Keratinocyte (primary cell): ENCODE measurements at regions not wholly inside any gene's neighbourhood (a gene's known extent, or its start where the extent isn't known, plus 50 kb on each side); places are given as distances from the start of the nearest gene placed in this dataset.

Experiments
- DNase-seq: peaks from one replicate; pipeline ENCODE4 v3.0.0-alpha.2; 2011; ENCODE audit warnings: low read depth, missing footprints, low spot score
- FAIRE-seq: peaks from 2 replicates; lab custom pipeline; 2011; peaks lifted over from hg19 to GRCh38; lab: Jason Lieb, UNC
- H2AFZ ChIP-seq: 2 replicates; pipeline ENCODE4 v1.6.0; 2012; ENCODE audit warnings: low read length, control low read depth, inconsistent platforms; ENCODE audit not compliant: control insufficient read depth
- H3K27ac ChIP-seq: 2 replicates; pipeline ENCODE4 v1.5.1; 2011; ENCODE audit warnings: low read length; ENCODE audit not compliant: control insufficient read depth, insufficient read depth
- H3K27me3 ChIP-seq: 3 replicates; pipeline ENCODE4 v1.6.0; 2011; ENCODE audit warnings: low read length; ENCODE audit not compliant: control insufficient read depth, insufficient read depth; ENCODE audit errors: extremely low read depth
- H3K36me3 ChIP-seq, 2 experiments: 2 replicates in 1 of 2; 3 replicates in 1 of 2; pipeline ENCODE4 v1.5.1; 2011; ENCODE audit warnings: low read length in 2 of 2, mild to moderate bottlenecking in 1 of 2; ENCODE audit not compliant: control insufficient read depth in 2 of 2, insufficient read depth in 2 of 2; ENCODE audit errors: extremely low read depth in 1 of 2
- H3K4me1 ChIP-seq: 3 replicates; pipeline ENCODE4 v1.5.1; 2011; ENCODE audit warnings: low read length; ENCODE audit not compliant: control insufficient read depth, insufficient read depth; ENCODE audit errors: extremely low read depth
- H3K4me2 ChIP-seq: 3 replicates; pipeline ENCODE4 v1.6.0; 2011; ENCODE audit warnings: low read depth, low read length; ENCODE audit not compliant: control insufficient read depth, insufficient read depth; ENCODE audit errors: extremely low read depth
- H3K4me3 ChIP-seq, 3 experiments: fragments of 200-600 bp in 1 of 3; sonication (generic) in 1 of 3; 2 replicates in 2 of 3; 3 replicates in 1 of 3; pipeline ENCODE4 v1.5.1; 2011 to 2016; ENCODE audit warnings: low read length in 3 of 3, mild to moderate bottlenecking in 3 of 3, control low read depth in 2 of 3, inconsistent platforms in 1 of 3, low read depth in 1 of 3, mixed read lengths in 1 of 3, mixed run types in 1 of 3, moderate library complexity in 1 of 3; ENCODE audit not compliant: control insufficient read depth in 2 of 3, insufficient read depth in 2 of 3; ENCODE audit errors: extremely low read depth in 1 of 3
- H3K79me2 ChIP-seq: 2 replicates; pipeline ENCODE4 v1.6.0; 2012; ENCODE audit warnings: low read length; ENCODE audit not compliant: control insufficient read depth, insufficient read depth
- H3K9ac ChIP-seq: 3 replicates; pipeline ENCODE4 v1.6.0; 2011; ENCODE audit warnings: low read length; ENCODE audit not compliant: control insufficient read depth, insufficient read depth; ENCODE audit errors: extremely low read depth
- H3K9me1 ChIP-seq: 3 replicates; pipeline ENCODE4 v1.6.0; 2011; ENCODE audit warnings: low read length; ENCODE audit not compliant: control insufficient read depth, insufficient read depth; ENCODE audit errors: extremely low read depth
- H3K9me3 ChIP-seq: 2 replicates; pipeline ENCODE4 v1.5.1; 2012; ENCODE audit warnings: low read depth, low read length; ENCODE audit not compliant: control insufficient read depth
- H4K20me1 ChIP-seq: 3 replicates; pipeline ENCODE4 v1.6.0; 2011; ENCODE audit warnings: low read length; ENCODE audit not compliant: control insufficient read depth, insufficient read depth; ENCODE audit errors: extremely low read depth
- EZH2 ChIP-seq: IDR thresholded peaks from one replicate; pipeline ENCODE4 v1.6.1; 2012; ENCODE audit warnings: inconsistent platforms, mild to moderate bottlenecking, low read length, moderate library complexity
- dilution Hi-C: fragments of 300-500 bp; cut with MboI; formaldehyde crosslinking; loops from one replicate; pipeline ENCODE4 v1.7.0; 2020; ENCODE audit warnings: low sequenced_read_pairs; ENCODE audit not compliant: extremely low pct_ligation_motif_present
- TF ChIP-seq, protein P1 (sequence below), 3 experiments: IDR thresholded peaks in 1 of 3; conservative IDR thresholded peaks in 1 of 3; optimal IDR thresholded peaks in 1 of 3; 2 replicates in 2 of 3; 3 replicates in 1 of 3; pipeline versions ENCODE3 to v1.5.1; 2011; ENCODE audit warnings: low read length in 3 of 3, mild to moderate bottlenecking in 3 of 3, moderate library complexity in 2 of 3, control low read depth in 1 of 3, inconsistent platforms in 1 of 3; ENCODE audit not compliant: insufficient read depth in 2 of 3; ENCODE audit errors: extremely low read depth in 1 of 3

DNA sequence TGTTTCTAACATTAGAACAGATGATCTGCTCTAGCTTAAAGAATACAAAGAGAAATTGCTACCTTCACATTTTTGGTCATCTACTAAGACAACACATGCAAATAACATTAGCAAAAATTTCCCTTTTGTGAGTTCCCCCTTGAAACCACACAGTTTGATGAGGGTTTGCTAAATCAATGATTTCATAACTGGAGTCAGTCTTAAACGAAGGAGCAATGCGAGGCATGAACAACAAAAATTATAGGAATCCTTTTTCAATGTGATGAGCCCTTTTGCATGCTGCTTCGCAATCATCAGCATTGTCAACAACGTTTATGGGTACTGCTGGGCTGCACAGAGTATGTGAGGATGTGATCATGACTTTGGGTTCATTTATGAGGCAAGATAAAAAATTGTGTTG is 286.4 kb downstream of the C7orf25 start:
- Histone ChIP-seq H3K79me2 (no peaks in the 10 kb centered on the region), H3K27me3 (no peaks in the 10 kb centered on the region), H3K9me1 (no peaks in the 10 kb centered on the region), H3K27ac (no peak overlapping the region), H4K20me1 (no peaks in the 10 kb centered on the region), H3K36me3 (no peaks in the 10 kb centered on the region), H3K4me2 (no peak overlapping the region), H3K9me3 (no peaks in the 10 kb centered on the region), H3K4me3 (no peak overlapping the region), H3K9ac (no peak overlapping the region), H2AFZ (no peak overlapping the region), H3K4me1 (no peaks in the 10 kb centered on the region)
- dilution Hi-C loops: no loop called here
- TF ChIP-seq, protein P1, sequence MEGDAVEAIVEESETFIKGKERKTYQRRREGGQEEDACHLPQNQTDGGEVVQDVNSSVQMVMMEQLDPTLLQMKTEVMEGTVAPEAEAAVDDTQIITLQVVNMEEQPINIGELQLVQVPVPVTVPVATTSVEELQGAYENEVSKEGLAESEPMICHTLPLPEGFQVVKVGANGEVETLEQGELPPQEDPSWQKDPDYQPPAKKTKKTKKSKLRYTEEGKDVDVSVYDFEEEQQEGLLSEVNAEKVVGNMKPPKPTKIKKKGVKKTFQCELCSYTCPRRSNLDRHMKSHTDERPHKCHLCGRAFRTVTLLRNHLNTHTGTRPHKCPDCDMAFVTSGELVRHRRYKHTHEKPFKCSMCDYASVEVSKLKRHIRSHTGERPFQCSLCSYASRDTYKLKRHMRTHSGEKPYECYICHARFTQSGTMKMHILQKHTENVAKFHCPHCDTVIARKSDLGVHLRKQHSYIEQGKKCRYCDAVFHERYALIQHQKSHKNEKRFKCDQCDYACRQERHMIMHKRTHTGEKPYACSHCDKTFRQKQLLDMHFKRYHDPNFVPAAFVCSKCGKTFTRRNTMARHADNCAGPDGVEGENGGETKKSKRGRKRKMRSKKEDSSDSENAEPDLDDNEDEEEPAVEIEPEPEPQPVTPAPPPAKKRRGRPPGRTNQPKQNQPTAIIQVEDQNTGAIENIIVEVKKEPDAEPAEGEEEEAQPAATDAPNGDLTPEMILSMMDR (optimal IDR thresholded peaks at IDR 0.05 in 1 of 3, IDR thresholded peaks at IDR 0.05 in 1 of 3, conservative IDR thresholded peaks at IDR 0.05 in 1 of 3; ENCODE audit: extremely low read depth in 1 of 3, insufficient read depth in 2 of 3, low read length in 3 of 3): no peak
- no peak for TF ChIP-seq EZH2
- no peak for DNase-seq
- FAIRE-seq: no peak

DNA sequence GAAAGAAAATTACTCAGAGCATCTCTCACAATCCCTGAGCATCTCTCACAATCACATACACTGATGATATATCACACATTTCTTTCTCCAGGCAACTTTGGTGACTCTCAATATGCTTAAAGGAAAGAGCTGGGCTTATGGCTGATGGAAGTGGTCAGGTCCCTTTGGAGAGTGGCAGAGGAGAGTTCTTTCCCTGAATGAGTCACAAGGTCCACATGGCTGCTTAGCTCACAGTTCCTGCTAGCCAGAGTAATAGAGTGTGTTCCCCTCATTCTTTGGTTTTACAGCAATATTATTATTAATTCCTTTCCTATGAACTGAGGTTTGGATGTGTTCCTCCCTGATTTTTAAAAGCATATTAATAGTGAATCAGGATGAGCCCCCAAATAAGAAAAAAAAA is 287.4 kb downstream of the C7orf25 start:
- Histone ChIP-seq H3K9me3 (no peaks in the 10 kb centered on the region), H3K4me2 (no peak overlapping the region), H3K9me1 (no peaks in the 10 kb centered on the region), H3K4me3 (no peak overlapping the region), H3K9ac (no peak overlapping the region), H3K36me3 (no peaks in the 10 kb centered on the region), H4K20me1 (no peaks in the 10 kb centered on the region), H3K27me3 (no peaks in the 10 kb centered on the region), H3K27ac (no peak overlapping the region), H3K79me2 (no peaks in the 10 kb centered on the region), H3K4me1 (no peaks in the 10 kb centered on the region), H2AFZ (no peak overlapping the region)
- dilution Hi-C loops: no loop called here
- no peak for DNase-seq
- no peak for TF ChIP-seq EZH2
- TF ChIP-seq, protein P1 (optimal IDR thresholded peaks at IDR 0.05 in 1 of 3, IDR thresholded peaks at IDR 0.05 in 1 of 3, conservative IDR thresholded peaks at IDR 0.05 in 1 of 3; ENCODE audit: extremely low read depth in 1 of 3, insufficient read depth in 2 of 3, low read length in 3 of 3): no peak
- no peak for FAIRE-seq
